Ovary (tissue), 3 donors: ENCODE measurements at regions not wholly inside any gene's neighbourhood (a gene's known extent, or its start where the extent isn't known, plus 50 kb on each side); places are given as distances from the start of the nearest gene placed in this dataset.

Experiments used
- EP300 ChIP-seq: sonication (generic); formaldehyde crosslinking; IDR thresholded peaks from one replicate; pipeline ENCODE4 v1.6.1; 2017; ENCODE audit warnings: antibody characterized with exemption
- TF ChIP-seq, protein P1 (sequence below), 3 donors: fragments of 450-650 bp in 2 of 3; fragments of 200-600 bp in 1 of 3; IDR thresholded peaks; one replicate each; pipeline versions ENCODE4 v1.5.1 to v1.8.0; 2016 to 2022; ENCODE audit warnings: antibody characterized with exemption in 3 of 3, mild to moderate bottlenecking in 1 of 3
- donor health status: DM: no; HTN: no; CAD: no.

GRCh38 chr5:104733063-104733669 is 1170.6 kb upstream of the NUDT12 start:
- TF ChIP-seq, protein P1, sequence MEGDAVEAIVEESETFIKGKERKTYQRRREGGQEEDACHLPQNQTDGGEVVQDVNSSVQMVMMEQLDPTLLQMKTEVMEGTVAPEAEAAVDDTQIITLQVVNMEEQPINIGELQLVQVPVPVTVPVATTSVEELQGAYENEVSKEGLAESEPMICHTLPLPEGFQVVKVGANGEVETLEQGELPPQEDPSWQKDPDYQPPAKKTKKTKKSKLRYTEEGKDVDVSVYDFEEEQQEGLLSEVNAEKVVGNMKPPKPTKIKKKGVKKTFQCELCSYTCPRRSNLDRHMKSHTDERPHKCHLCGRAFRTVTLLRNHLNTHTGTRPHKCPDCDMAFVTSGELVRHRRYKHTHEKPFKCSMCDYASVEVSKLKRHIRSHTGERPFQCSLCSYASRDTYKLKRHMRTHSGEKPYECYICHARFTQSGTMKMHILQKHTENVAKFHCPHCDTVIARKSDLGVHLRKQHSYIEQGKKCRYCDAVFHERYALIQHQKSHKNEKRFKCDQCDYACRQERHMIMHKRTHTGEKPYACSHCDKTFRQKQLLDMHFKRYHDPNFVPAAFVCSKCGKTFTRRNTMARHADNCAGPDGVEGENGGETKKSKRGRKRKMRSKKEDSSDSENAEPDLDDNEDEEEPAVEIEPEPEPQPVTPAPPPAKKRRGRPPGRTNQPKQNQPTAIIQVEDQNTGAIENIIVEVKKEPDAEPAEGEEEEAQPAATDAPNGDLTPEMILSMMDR (IDR thresholded peaks at IDR 0.05): no peak
- no peak for TF ChIP-seq EP300
